ENCODE measurements at regions not wholly inside any gene's neighbourhood (a gene's known extent, or its start where the extent isn't known, plus 50 kb on each side); places are given as distances from the start of the nearest gene placed in this dataset.

- TF ChIP-seq CTCF (IDR thresholded peaks at IDR 0.05; ENCODE audit: low read length) (no peak), EZH2 (IDR thresholded peaks at IDR 0.05; ENCODE audit: borderline replicate concordance, low read length) (no peak)
- Histone ChIP-seq H3K9ac (ENCODE audit: low read length) (no peak overlapping the region), H4K20me1 (ENCODE audit: insufficient read depth, low read length) (no peaks in the 10 kb centered on the region), H3K4me1 (ENCODE audit: insufficient read depth, low read length, severe bottlenecking) (no peaks in the 10 kb centered on the region), H2AFZ (ENCODE audit: low read length) (no peak overlapping the region), H3K27ac (ENCODE audit: low read depth, low read length, poor library complexity, severe bottlenecking) (no peak overlapping the region), H3K4me2 (ENCODE audit: low read length) (no peak overlapping the region), H3K9me2 (ENCODE audit: low read depth, low read length) (no peaks in the 10 kb centered on the region), H3K4me3 (ENCODE audit: low read depth, low read length, poor library complexity, severe bottlenecking) (no peak overlapping the region), H3F3A (ENCODE audit: insufficient read depth, low read length) (no peaks in the 10 kb centered on the region), H3K36me3 (ENCODE audit: insufficient read depth, low read length) (no peaks in the 10 kb centered on the region), H3K79me2 (ENCODE audit: insufficient read depth, low read length) (no peaks in the 10 kb centered on the region), H3K9me3 (ENCODE audit: low read length) (no peaks in the 10 kb centered on the region), H3K27me3 (ENCODE audit: insufficient read depth, low read length) (no peaks in the 10 kb centered on the region)
These were observed 111.7 kb downstream of the TLR4 start for GRCh38 chr9:117815948-117816347.

GRCh38 chr9:117821954-117822353 is 117.8 kb downstream of the TLR4 start:
- Histone ChIP-seq H3K4me1 (ENCODE audit: insufficient read depth, low read length, severe bottlenecking) (no peaks in the 10 kb centered on the region), H3K36me3 (ENCODE audit: insufficient read depth, low read length) (no peaks in the 10 kb centered on the region), H3K9ac (ENCODE audit: low read length) (no peak overlapping the region), H3K9me2 (ENCODE audit: low read depth, low read length) (no peaks in the 10 kb centered on the region), H3K4me2 (ENCODE audit: low read length) (no peak overlapping the region), H3K27me3 (ENCODE audit: insufficient read depth, low read length) (no peaks in the 10 kb centered on the region), H4K20me1 (ENCODE audit: insufficient read depth, low read length) (no peaks in the 10 kb centered on the region), H3K79me2 (ENCODE audit: insufficient read depth, low read length) (no peaks in the 10 kb centered on the region), H3K9me3 (ENCODE audit: low read length) (no peaks in the 10 kb centered on the region), H2AFZ (ENCODE audit: low read length) (no peak overlapping the region), H3K4me3 (ENCODE audit: low read depth, low read length, poor library complexity, severe bottlenecking) (no peak overlapping the region), H3F3A (ENCODE audit: insufficient read depth, low read length) (no peaks in the 10 kb centered on the region), H3K27ac (ENCODE audit: low read depth, low read length, poor library complexity, severe bottlenecking) (no peak overlapping the region)
- TF ChIP-seq EZH2 (IDR thresholded peaks at IDR 0.05; ENCODE audit: borderline replicate concordance, low read length) = no peak
- TF ChIP-seq CTCF (IDR thresholded peaks at IDR 0.05; ENCODE audit: low read length) = no peak

GRCh38 chr9:117823576-117823975 is 119.4 kb downstream of the TLR4 start:
- H3K9ac ChIP-seq (ENCODE audit: low read length) = no peak overlapping the region
- no peak overlapping the region for H2AFZ ChIP-seq (ENCODE audit: low read length)
- TF ChIP-seq EZH2 (IDR thresholded peaks at IDR 0.05; ENCODE audit: borderline replicate concordance, low read length) (no peak), CTCF (IDR thresholded peaks at IDR 0.05; ENCODE audit: low read length) (no peak)
- H3K79me2 ChIP-seq (ENCODE audit: insufficient read depth, low read length) = no peaks in the 10 kb centered on the region
- H3K4me3 ChIP-seq (ENCODE audit: low read depth, low read length, poor library complexity, severe bottlenecking) = no peak overlapping the region
- H4K20me1 ChIP-seq (ENCODE audit: insufficient read depth, low read length) = no peaks in the 10 kb centered on the region
- no peaks in the 10 kb centered on the region for H3K27me3 ChIP-seq (ENCODE audit: insufficient read depth, low read length)
- H3K4me1 ChIP-seq (ENCODE audit: insufficient read depth, low read length, severe bottlenecking) = no peaks in the 10 kb centered on the region
- no peaks in the 10 kb centered on the region for H3K9me3 ChIP-seq (ENCODE audit: low read length)
- no peaks in the 10 kb centered on the region for H3F3A ChIP-seq (ENCODE audit: insufficient read depth, low read length)
- no peak overlapping the region for H3K4me2 ChIP-seq (ENCODE audit: low read length)
- H3K36me3 ChIP-seq (ENCODE audit: insufficient read depth, low read length) = no peaks in the 10 kb centered on the region
- no peaks in the 10 kb centered on the region for H3K9me2 ChIP-seq (ENCODE audit: low read depth, low read length)
- no peak overlapping the region for H3K27ac ChIP-seq (ENCODE audit: low read depth, low read length, poor library complexity, severe bottlenecking)

Data from OCI-LY1 (cell line).